ENCODE measurements at regions not wholly inside any gene's neighbourhood (a gene's known extent, or its start where the extent isn't known, plus 50 kb on each side); places are given as distances from the start of the nearest gene placed in this dataset.

GRCh38 chr6:155985660-155986138, 530.1 kb upstream of the NOX3 start:
- Histone ChIP-seq H3K36me3 (ENCODE audit: insufficient read depth) (no peaks in the 10 kb centered on the region), H2AFZ (no peak overlapping the region), H3K4me3 (no peak overlapping the region), H3K4me2 (no peak overlapping the region), H3K79me2 (replicated peaks; ENCODE audit: insufficient read depth) (no peaks in the 10 kb centered on the region), H3K27ac (ENCODE audit: low read depth) (no peak overlapping the region), H3K9me2 (ENCODE audit: insufficient read depth) (no peaks in the 10 kb centered on the region), H3F3A (replicated peaks; ENCODE audit: low read depth) (no peaks in the 10 kb centered on the region), H3K27me3 (ENCODE audit: insufficient read depth) (no peaks in the 10 kb centered on the region), H4K20me1 (replicated peaks; ENCODE audit: insufficient read depth) (no peaks in the 10 kb centered on the region), H3K4me1 (ENCODE audit: insufficient read depth) (no peaks in the 10 kb centered on the region)
- TF ChIP-seq ETS1 (IDR thresholded peaks at IDR 0.05) (no peak), POLR2AphosphoS5 (IDR thresholded peaks at IDR 0.05; ENCODE audit: low read depth) (no peak), NANOG (IDR thresholded peaks at IDR 0.05; ENCODE audit: borderline replicate concordance) (no peak), CREB1 (CRISPR knock-in tag; IDR thresholded peaks at IDR 0.05; ENCODE audit: low read depth) (no peak), ZNF331 (CRISPR knock-in tag; IDR thresholded peaks at IDR 0.05; ENCODE audit: low read depth) (no peak), ZNF114 (CRISPR knock-in tag; IDR thresholded peaks at IDR 0.05) (no peak), JUNB (IDR thresholded peaks at IDR 0.05; ENCODE audit: unreplicated experiment) (no peak), EZH2phosphoT487 (IDR thresholded peaks at IDR 0.05; ENCODE audit: unreplicated experiment) (no peak)
- TF ChIP-seq, protein P1, sequence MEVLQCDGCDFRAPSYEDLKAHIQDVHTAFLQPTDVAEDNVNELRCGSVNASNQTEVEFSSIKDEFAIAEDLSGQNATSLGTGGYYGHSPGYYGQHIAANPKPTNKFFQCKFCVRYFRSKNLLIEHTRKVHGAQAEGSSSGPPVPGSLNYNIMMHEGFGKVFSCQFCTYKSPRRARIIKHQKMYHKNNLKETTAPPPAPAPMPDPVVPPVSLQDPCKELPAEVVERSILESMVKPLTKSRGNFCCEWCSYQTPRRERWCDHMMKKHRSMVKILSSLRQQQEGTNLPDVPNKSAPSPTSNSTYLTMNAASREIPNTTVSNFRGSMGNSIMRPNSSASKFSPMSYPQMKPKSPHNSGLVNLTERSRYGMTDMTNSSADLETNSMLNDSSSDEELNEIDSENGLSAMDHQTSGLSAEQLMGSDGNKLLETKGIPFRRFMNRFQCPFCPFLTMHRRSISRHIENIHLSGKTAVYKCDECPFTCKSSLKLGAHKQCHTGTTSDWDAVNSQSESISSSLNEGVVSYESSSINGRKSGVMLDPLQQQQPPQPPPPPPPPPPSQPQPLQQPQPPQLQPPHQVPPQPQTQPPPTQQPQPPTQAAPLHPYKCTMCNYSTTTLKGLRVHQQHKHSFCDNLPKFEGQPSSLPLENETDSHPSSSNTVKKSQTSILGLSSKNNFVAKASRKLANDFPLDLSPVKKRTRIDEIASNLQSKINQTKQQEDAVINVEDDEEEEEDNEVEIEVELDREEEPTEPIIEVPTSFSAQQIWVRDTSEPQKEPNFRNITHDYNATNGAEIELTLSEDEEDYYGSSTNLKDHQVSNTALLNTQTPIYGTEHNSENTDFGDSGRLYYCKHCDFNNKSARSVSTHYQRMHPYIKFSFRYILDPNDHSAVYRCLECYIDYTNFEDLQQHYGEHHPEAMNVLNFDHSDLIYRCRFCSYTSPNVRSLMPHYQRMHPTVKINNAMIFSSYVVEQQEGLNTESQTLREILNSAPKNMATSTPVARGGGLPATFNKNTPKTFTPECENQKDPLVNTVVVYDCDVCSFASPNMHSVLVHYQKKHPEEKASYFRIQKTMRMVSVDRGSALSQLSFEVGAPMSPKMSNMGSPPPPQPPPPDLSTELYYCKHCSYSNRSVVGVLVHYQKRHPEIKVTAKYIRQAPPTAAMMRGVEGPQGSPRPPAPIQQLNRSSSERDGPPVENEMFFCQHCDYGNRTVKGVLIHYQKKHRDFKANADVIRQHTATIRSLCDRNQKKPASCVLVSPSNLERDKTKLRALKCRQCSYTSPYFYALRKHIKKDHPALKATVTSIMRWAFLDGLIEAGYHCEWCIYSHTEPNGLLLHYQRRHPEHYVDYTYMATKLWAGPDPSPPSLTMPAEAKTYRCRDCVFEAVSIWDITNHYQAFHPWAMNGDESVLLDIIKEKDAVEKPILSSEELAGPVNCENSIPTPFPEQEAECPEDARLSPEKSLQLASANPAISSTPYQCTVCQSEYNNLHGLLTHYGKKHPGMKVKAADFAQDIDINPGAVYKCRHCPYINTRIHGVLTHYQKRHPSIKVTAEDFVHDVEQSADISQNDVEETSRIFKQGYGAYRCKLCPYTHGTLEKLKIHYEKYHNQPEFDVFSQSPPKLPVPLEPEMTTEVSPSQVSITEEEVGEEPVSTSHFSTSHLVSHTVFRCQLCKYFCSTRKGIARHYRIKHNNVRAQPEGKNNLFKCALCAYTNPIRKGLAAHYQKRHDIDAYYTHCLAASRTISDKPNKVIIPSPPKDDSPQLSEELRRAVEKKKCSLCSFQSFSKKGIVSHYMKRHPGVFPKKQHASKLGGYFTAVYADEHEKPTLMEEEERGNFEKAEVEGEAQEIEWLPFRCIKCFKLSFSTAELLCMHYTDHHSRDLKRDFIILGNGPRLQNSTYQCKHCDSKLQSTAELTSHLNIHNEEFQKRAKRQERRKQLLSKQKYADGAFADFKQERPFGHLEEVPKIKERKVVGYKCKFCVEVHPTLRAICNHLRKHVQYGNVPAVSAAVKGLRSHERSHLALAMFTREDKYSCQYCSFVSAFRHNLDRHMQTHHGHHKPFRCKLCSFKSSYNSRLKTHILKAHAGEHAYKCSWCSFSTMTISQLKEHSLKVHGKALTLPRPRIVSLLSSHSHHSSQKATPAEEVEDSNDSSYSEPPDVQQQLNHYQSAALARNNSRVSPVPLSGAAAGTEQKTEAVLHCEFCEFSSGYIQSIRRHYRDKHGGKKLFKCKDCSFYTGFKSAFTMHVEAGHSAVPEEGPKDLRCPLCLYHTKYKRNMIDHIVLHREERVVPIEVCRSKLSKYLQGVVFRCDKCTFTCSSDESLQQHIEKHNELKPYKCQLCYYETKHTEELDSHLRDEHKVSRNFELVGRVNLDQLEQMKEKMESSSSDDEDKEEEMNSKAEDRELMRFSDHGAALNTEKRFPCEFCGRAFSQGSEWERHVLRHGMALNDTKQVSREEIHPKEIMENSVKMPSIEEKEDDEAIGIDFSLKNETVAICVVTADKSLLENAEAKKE (CRISPR knock-in tag; IDR thresholded peaks at IDR 0.05) = no peak
- Mint-ChIP-seq H3K4me1 (no peaks in the 10 kb centered on the region), H3K36me3 (ENCODE audit: low read depth) (no peaks in the 10 kb centered on the region), H3K27me3 (ENCODE audit: insufficient read depth, low read depth, poor library complexity) (peaks cover 2% of the 10 kb centered on the region), H3K27ac (no peak overlapping the region), H3K9me3 (no peaks in the 10 kb centered on the region; the same call in 2 of the 3 replicates), H3K4me3 (no peak overlapping the region)
- DNase-seq (ENCODE audit: low spot score) = no peak
- ATAC-seq = no peak

Measured in GM23338 (cell line).